Endothelial cell of umbilical vein (primary cell): ENCODE measurements at regions not wholly inside any gene's neighbourhood (a gene's known extent, or its start where the extent isn't known, plus 50 kb on each side); places are given as distances from the start of the nearest gene placed in this dataset.
A peak's percentile ranks its signal among the peaks of the same experiment; 100 is the strongest.

ENCODE experiments used
- BruUV-seq: library from RNA; stranded (reverse); fragments of 400-500 nt; replicated peaks from 2 replicates; lab custom pipeline; 2021; lab: Mats Ljungman, UMichigan
- CTCF ChIA-PET: fragments of 300-600, 350-600 bp; sonication (Branson Sonifier 250); formaldehyde crosslinking; loops from one replicate; lab custom pipeline; 2021; ENCODE audit warnings: antibody characterized with exemption, inconsistent platforms; lab: Charles Lee
- POLR2A ChIA-PET: fragments of 300-600, 350-600 bp; sonication (Branson Sonifier 250); formaldehyde crosslinking; loops from one replicate; lab custom pipeline; 2021; ENCODE audit warnings: antibody characterized with exemption, inconsistent platforms; lab: Charles Lee
- DNase-seq: peaks from one replicate; pipeline ENCODE4 v3.0.0-alpha.2; 2011; ENCODE audit warnings: low read depth, low spot score
- FAIRE-seq: peaks from 2 replicates; lab custom pipeline; 2011; peaks lifted over from hg19 to GRCh38; lab: Jason Lieb, UNC
- H2AFZ ChIP-seq: 2 replicates; pipeline ENCODE4 v1.6.0; 2012; ENCODE audit warnings: low read depth, low read length, control low read depth, inconsistent platforms
- H3K27ac ChIP-seq: 2 replicates; pipeline ENCODE4 v1.5.1; 2011; ENCODE audit warnings: low read depth, mild to moderate bottlenecking, control low read depth, low read length, moderate library complexity; ENCODE audit not compliant: insufficient read depth
- H3K27me3 ChIP-seq, 2 experiments: 2 replicates each; pipeline versions ENCODE4 v1.6.0 to v1.6.1; 2011; ENCODE audit warnings: low read length in 2 of 2, mixed read lengths in 1 of 2; ENCODE audit not compliant: control insufficient read depth in 2 of 2, insufficient read depth in 2 of 2
- H3K36me3 ChIP-seq, 2 experiments: 2 replicates in 1 of 2; 3 replicates in 1 of 2; pipeline ENCODE4 v1.5.1; 2011; ENCODE audit warnings: low read length in 2 of 2, mild to moderate bottlenecking in 1 of 2, moderate library complexity in 1 of 2; ENCODE audit not compliant: control insufficient read depth in 2 of 2, insufficient read depth in 2 of 2; ENCODE audit errors: extremely low read depth in 1 of 2
- H3K4me1 ChIP-seq: 3 replicates; pipeline ENCODE4 v1.5.1; 2011; ENCODE audit warnings: mild to moderate bottlenecking, low read length; ENCODE audit not compliant: control insufficient read depth, insufficient read depth; ENCODE audit errors: extremely low read depth
- H3K4me2 ChIP-seq: 2 replicates; pipeline ENCODE4 v1.6.1; 2011; ENCODE audit warnings: low read length, control low read depth, mixed read lengths; ENCODE audit not compliant: insufficient read depth
- H3K4me3 ChIP-seq, 3 experiments: fragments of 200-600 bp in 1 of 3; sonication (generic), shearing (Covaris generic) in 1 of 3; replicated peaks in 1 of 3; 2 replicates each; pipeline ENCODE4 v1.5.1; 2011 to 2016; ENCODE audit warnings: control low read depth in 3 of 3, low read length in 3 of 3, mild to moderate bottlenecking in 2 of 3, inconsistent platforms in 1 of 3, low read depth in 1 of 3, moderate library complexity in 1 of 3; ENCODE audit not compliant: insufficient read depth in 1 of 3
- H3K79me2 ChIP-seq: 2 replicates; pipeline ENCODE4 v1.6.0; 2012; ENCODE audit warnings: low read length, inconsistent platforms; ENCODE audit not compliant: control insufficient read depth, insufficient read depth
- H3K9ac ChIP-seq: replicated peaks from 2 replicates; pipeline ENCODE3; 2011; ENCODE audit warnings: low read length, control low read depth; ENCODE audit not compliant: insufficient read depth; ENCODE audit errors: extremely low read depth
- H3K9me1 ChIP-seq: replicated peaks from 3 replicates; pipeline ENCODE4 v1.6.0; 2011; ENCODE audit warnings: mild to moderate bottlenecking, low read length; ENCODE audit not compliant: control insufficient read depth, insufficient read depth; ENCODE audit errors: extremely low read depth
- H3K9me3 ChIP-seq: replicated peaks from 2 replicates; pipeline ENCODE4 v1.5.1; 2012; ENCODE audit warnings: low read length, inconsistent platforms; ENCODE audit not compliant: control insufficient read depth, insufficient read depth
- H4K20me1 ChIP-seq: replicated peaks from 2 replicates; pipeline ENCODE3; 2011; ENCODE audit warnings: mild to moderate bottlenecking, low read length; ENCODE audit not compliant: control insufficient read depth, insufficient read depth; ENCODE audit errors: extremely low read depth
- CTCF ChIP-seq, 2 donors: IDR thresholded peaks; 1 replicate in 1 of 2; 2 replicates in 1 of 2; pipeline ENCODE4 v1.5.1; 2011; ENCODE audit warnings: low read length in 2 of 2, mild to moderate bottlenecking in 2 of 2, moderate library complexity in 2 of 2, control low read depth in 1 of 2, inconsistent platforms in 1 of 2, low read depth in 1 of 2; ENCODE audit not compliant: insufficient read depth in 1 of 2; ENCODE audit errors: extremely low read depth in 1 of 2
- EZH2 ChIP-seq: IDR thresholded peaks from 2 replicates; pipeline ENCODE4 v1.6.1; 2012; ENCODE audit warnings: borderline replicate concordance, low read depth, mild to moderate bottlenecking, moderate library complexity, low read length, inconsistent platforms; ENCODE audit not compliant: severe bottlenecking
- FOS ChIP-seq: IDR thresholded peaks from 2 replicates; pipeline ENCODE4 v1.6.1; 2011; ENCODE audit warnings: mild to moderate bottlenecking, low read length, moderate library complexity, borderline replicate concordance; ENCODE audit not compliant: insufficient read depth
- GATA2 ChIP-seq: IDR thresholded peaks from 2 replicates; pipeline ENCODE4 v1.7.0; 2011; ENCODE audit warnings: low read depth, mild to moderate bottlenecking, moderate library complexity, mixed read lengths, low read length; ENCODE audit not compliant: insufficient read length, insufficient read depth
- JUN ChIP-seq: IDR thresholded peaks from 2 replicates; pipeline ENCODE4 v1.6.1; 2011; ENCODE audit warnings: borderline replicate concordance, low read depth; ENCODE audit not compliant: insufficient read length, insufficient read depth
- MYC ChIP-seq: IDR thresholded peaks from one replicate; pipeline ENCODE4 v1.6.1; 2011; ENCODE audit warnings: mild to moderate bottlenecking, low read depth, low read length
- POLR2A ChIP-seq: IDR thresholded peaks from 2 replicates; pipeline ENCODE4 v1.6.1; 2012; ENCODE audit warnings: low read depth, mild to moderate bottlenecking, control low read depth, low read length
- POLR2AphosphoS5 ChIP-seq: IDR thresholded peaks from 2 replicates; pipeline ENCODE4 v1.6.1; 2012; ENCODE audit warnings: low read depth, mild to moderate bottlenecking, control low read depth, low read length, moderate library complexity; ENCODE audit not compliant: insufficient read depth
- dilution Hi-C: fragments of 300-500 bp; cut with MboI; formaldehyde crosslinking; loops from one replicate; pipeline ENCODE4 v1.15.0; 2019; ENCODE audit warnings: low sequenced_read_pairs; ENCODE audit not compliant: extremely low pct_ligation_motif_present
- intact Hi-C: fragments of 100-400 bp; cut with micrococcal nuclease; formaldehyde crosslinking; loops from one replicate; pipeline ENCODE4 v1.10.0; 2022
- TF ChIP-seq, protein P1 (sequence below): IDR thresholded peaks from 2 replicates; pipeline ENCODE4 v1.6.1; 2011; ENCODE audit not compliant: insufficient read depth, insufficient read length

GRCh38 chr10:114714281-114714741, 56.2 kb upstream of the ABLIM1 start:
- Histone ChIP-seq H3K27me3 (no peaks in the 10 kb centered on the region), H3K9ac (peak overlapping the region; percentile 38), H3K36me3 (no peaks in the 10 kb centered on the region), H4K20me1 (no peaks in the 10 kb centered on the region), H3K4me1 (peaks cover 37% of the 10 kb centered on the region), H3K4me3 (no peak overlapping the region), H3K79me2 (no peaks in the 10 kb centered on the region), H3K27ac (peak overlapping the region; percentile 58), H2AFZ (peak overlapping the region; percentile 77), H3K9me1 (no peaks in the 10 kb centered on the region), H3K9me3 (no peaks in the 10 kb centered on the region), H3K4me2 (peak overlapping the region; percentile 48)
- dilution Hi-C loops (no loop called here), intact Hi-C loops (loop anchor here (1.0 to 2.0 kb wide), 3 partner anchors 30 to 108 kb away; no protein-coding TSS in a partner anchor)
- peak; percentile 93 for DNase-seq
- peak; percentile 91 for FAIRE-seq
- BruUV-seq: no TSS peak
- ChIA-PET CTCF (interaction anchor here (1.0 to 3.6 kb wide), 9 partner anchors 11 to 243 kb away, joined by 3 to 33 read pairs (median 4); partner anchors contain the start of gene FHIP2A), POLR2A (no interaction called here)
- TF ChIP-seq FOS (peak; percentile 30), POLR2AphosphoS5 (peak; percentile 54), EZH2 (no peak), POLR2A (no peak), MYC (peak; percentile 43), CTCF (IDR thresholded peaks at IDR 0.05; ENCODE audit: extremely low read depth in 1 of 2, insufficient read depth in 1 of 2, low read depth in 1 of 2, low read length in 2 of 2) (no peak), JUN (peak; percentile 26), GATA2 (peak; percentile 22)
- TF ChIP-seq, protein P1, sequence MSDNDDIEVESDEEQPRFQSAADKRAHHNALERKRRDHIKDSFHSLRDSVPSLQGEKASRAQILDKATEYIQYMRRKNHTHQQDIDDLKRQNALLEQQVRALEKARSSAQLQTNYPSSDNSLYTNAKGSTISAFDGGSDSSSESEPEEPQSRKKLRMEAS: peak; percentile 10
